Skeletal muscle tissue (tissue), 3 donors: ENCODE measurements at regions not wholly inside any gene's neighbourhood (a gene's known extent, or its start where the extent isn't known, plus 50 kb on each side); places are given as distances from the start of the nearest gene placed in this dataset.

ENCODE experiments used
- H3K27ac ChIP-seq: one replicate; pipeline ENCODE4 v1.7.0; 2013; ENCODE audit warnings: mild to moderate bottlenecking, low read depth, low read length, inconsistent platforms
- H3K27me3 ChIP-seq, 3 donors: one replicate each; pipeline ENCODE4 v1.7.0; 2013; ENCODE audit warnings: low read length in 3 of 3; ENCODE audit not compliant: control insufficient read depth in 3 of 3, insufficient read depth in 3 of 3
- H3K36me3 ChIP-seq, 3 donors: one replicate each; pipeline ENCODE4 v1.7.0; 2013; ENCODE audit warnings: low read length in 3 of 3; ENCODE audit not compliant: control insufficient read depth in 3 of 3, insufficient read depth in 3 of 3
- H3K4me1 ChIP-seq, 3 donors: one replicate each; pipeline ENCODE4 v1.7.0; 2013; ENCODE audit warnings: low read length in 3 of 3, mild to moderate bottlenecking in 3 of 3; ENCODE audit not compliant: control insufficient read depth in 3 of 3, insufficient read depth in 3 of 3
- H3K4me3 ChIP-seq, 3 donors: one replicate each; pipeline ENCODE4 v1.7.0; 2013; ENCODE audit warnings: low read length in 3 of 3
- H3K9ac ChIP-seq, 3 donors: one replicate each; pipeline ENCODE4 v1.7.0; 2013; ENCODE audit warnings: low read length in 3 of 3, mild to moderate bottlenecking in 3 of 3, moderate library complexity in 2 of 3, low read depth in 1 of 3
- H3K9me3 ChIP-seq, 3 donors: one replicate each; pipeline ENCODE4 v1.7.0; 2013; ENCODE audit warnings: low read length in 3 of 3; ENCODE audit not compliant: control insufficient read depth in 3 of 3
- donor health status: Osteomylitis.

- Histone ChIP-seq H3K27ac (no peak overlapping the region), H3K9me3 (no peaks in the 10 kb centered on the region), H3K4me3 (no peak overlapping the region), H3K9ac (no peak overlapping the region), H3K4me1 (no peaks in the 10 kb centered on the region), H3K36me3 (peaks cover 0 to 3% (median 0%) of the 10 kb centered on the region in 3 donors), H3K27me3 (no peaks in the 10 kb centered on the region)
These were observed 234.0 kb downstream of the KLF13 start for GRCh38 chr15:31560643-31561042.

- Histone ChIP-seq H3K4me3 (no peak overlapping the region), H3K36me3 (peaks cover 0 to 3% (median 0%) of the 10 kb centered on the region in 3 donors), H3K4me1 (no peaks in the 10 kb centered on the region), H3K27me3 (no peaks in the 10 kb centered on the region), H3K9me3 (no peaks in the 10 kb centered on the region), H3K9ac (no peak overlapping the region), H3K27ac (no peak overlapping the region)
These were observed 234.5 kb downstream of the KLF13 start for GRCh38 chr15:31561156-31561555.

- H3K27me3 ChIP-seq, result no peaks in the 10 kb centered on the region
- H3K27ac ChIP-seq, result no peak overlapping the region
- H3K9me3 ChIP-seq, result peaks cover 0 to 4% (median 0%) of the 10 kb centered on the region in 3 donors
- H3K9ac ChIP-seq, result no peak overlapping the region
- H3K4me1 ChIP-seq, result no peaks in the 10 kb centered on the region
- H3K4me3 ChIP-seq, result no peak overlapping the region
- H3K36me3 ChIP-seq, result no peaks in the 10 kb centered on the region
These were observed 236.4 kb downstream of the KLF13 start for GRCh38 chr15:31563001-31563400.

GRCh38 chr15:31563421-31563820 lies 236.8 kb downstream of the KLF13 start:
- H3K9me3 ChIP-seq, result peaks cover 0 to 4% (median 0%) of the 10 kb centered on the region in 3 donors
- no peak overlapping the region for H3K4me3 ChIP-seq
- no peaks in the 10 kb centered on the region for H3K27me3 ChIP-seq
- no peak overlapping the region for H3K27ac ChIP-seq
- no peaks in the 10 kb centered on the region for H3K36me3 ChIP-seq
- H3K4me1 ChIP-seq, result no peaks in the 10 kb centered on the region
- no peak overlapping the region for H3K9ac ChIP-seq

- Histone ChIP-seq H3K4me1 (no peaks in the 10 kb centered on the region), H3K27me3 (no peaks in the 10 kb centered on the region), H3K4me3 (no peak overlapping the region), H3K9me3 (peaks cover 0 to 6% (median 0%) of the 10 kb centered on the region in 3 donors), H3K27ac (no peak overlapping the region), H3K9ac (no peak overlapping the region), H3K36me3 (peaks cover 0 to 4% (median 0%) of the 10 kb centered on the region in 3 donors)
These were observed 241.2 kb downstream of the KLF13 start for GRCh38 chr15:31567861-31568260.

GRCh38 chr15:31569836-31570235 lies 243.2 kb downstream of the KLF13 start:
- peaks cover 0 to 4% (median 0%) of the 10 kb centered on the region in 3 donors for H3K36me3 ChIP-seq
- H3K4me1 ChIP-seq, result no peaks in the 10 kb centered on the region
- H3K9me3 ChIP-seq, result peaks cover 0 to 6% (median 0%) of the 10 kb centered on the region in 3 donors
- H3K27me3 ChIP-seq, result no peaks in the 10 kb centered on the region
- no peak overlapping the region for H3K27ac ChIP-seq
- H3K9ac ChIP-seq, result no peak overlapping the region
- no peak overlapping the region for H3K4me3 ChIP-seq

GRCh38 chr15:31570591-31570990 lies 244.0 kb downstream of the KLF13 start:
- peaks cover 0 to 6% (median 0%) of the 10 kb centered on the region in 3 donors for H3K9me3 ChIP-seq
- peaks cover 0 to 4% (median 0%) of the 10 kb centered on the region in 3 donors for H3K36me3 ChIP-seq
- H3K4me1 ChIP-seq, result no peaks in the 10 kb centered on the region
- H3K9ac ChIP-seq, result no peak overlapping the region
- no peak overlapping the region for H3K4me3 ChIP-seq
- no peak overlapping the region for H3K27ac ChIP-seq
- H3K27me3 ChIP-seq, result no peaks in the 10 kb centered on the region

- Histone ChIP-seq H3K9me3 (peaks cover 0 to 2% (median 0%) of the 10 kb centered on the region in 3 donors), H3K27ac (no peak overlapping the region), H3K4me1 (no peaks in the 10 kb centered on the region), H3K4me3 (no peak overlapping the region), H3K9ac (no peak overlapping the region), H3K27me3 (no peaks in the 10 kb centered on the region), H3K36me3 (peaks cover 0 to 4% (median 0%) of the 10 kb centered on the region in 3 donors)
These were observed 245.0 kb downstream of the KLF13 start for GRCh38 chr15:31571676-31572075.

GRCh38 chr15:31573759-31574158 lies 247.1 kb downstream of the KLF13 start:
- no peak overlapping the region for H3K27ac ChIP-seq
- H3K4me3 ChIP-seq, result no peak overlapping the region
- no peaks in the 10 kb centered on the region for H3K27me3 ChIP-seq
- no peak overlapping the region for H3K9ac ChIP-seq
- no peaks in the 10 kb centered on the region for H3K9me3 ChIP-seq
- H3K4me1 ChIP-seq, result no peaks in the 10 kb centered on the region
- H3K36me3 ChIP-seq, result peaks cover 0 to 4% (median 0%) of the 10 kb centered on the region in 3 donors

- H3K4me1 ChIP-seq, result no peaks in the 10 kb centered on the region
- H3K27ac ChIP-seq, result no peak overlapping the region
- no peaks in the 10 kb centered on the region for H3K36me3 ChIP-seq
- no peak overlapping the region for H3K9ac ChIP-seq
- H3K27me3 ChIP-seq, result no peaks in the 10 kb centered on the region
- no peak overlapping the region for H3K4me3 ChIP-seq
- H3K9me3 ChIP-seq, result no peaks in the 10 kb centered on the region
These were observed 248.1 kb downstream of the KLF13 start for GRCh38 chr15:31574766-31575165.
